ENCODE measurements at regions not wholly inside any gene's neighbourhood (a gene's known extent, or its start where the extent isn't known, plus 50 kb on each side); places are given as distances from the start of the nearest gene placed in this dataset.
A peak's percentile ranks its signal among the peaks of the same experiment; 100 is the strongest.

DNA sequence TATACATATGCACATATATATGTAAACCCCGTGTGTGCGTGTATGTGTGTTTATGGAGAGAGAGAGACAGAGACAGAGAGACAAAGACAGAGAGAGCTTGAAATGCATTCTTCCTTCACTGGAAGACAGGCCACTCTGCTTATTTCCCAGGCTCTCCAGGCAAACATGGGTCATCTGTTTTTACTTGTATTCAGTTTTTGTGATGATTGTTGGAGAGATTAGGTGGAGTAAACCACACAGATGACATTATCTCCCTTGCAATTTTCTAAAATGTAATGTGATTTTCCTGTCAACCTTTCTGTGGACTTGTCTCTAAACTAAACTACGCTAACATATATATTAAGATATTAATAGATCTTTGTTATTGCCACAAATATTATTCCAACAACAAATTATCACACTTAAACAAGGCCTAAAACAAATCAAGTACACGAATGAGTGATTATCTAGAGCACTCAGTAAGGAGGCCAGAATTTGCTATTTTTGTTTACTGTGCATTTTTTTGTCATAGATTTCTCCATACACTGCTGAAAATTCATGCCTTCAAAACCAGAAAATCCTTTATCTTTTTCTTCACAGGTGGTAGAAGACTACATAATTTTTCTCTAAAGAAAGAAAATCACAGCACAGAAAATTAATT, 251.8 kb upstream of the SLIT2 start:
- Histone ChIP-seq H3K36me3 (ENCODE audit: control insufficient read depth in 2 of 3, insufficient read depth in 3 of 3, low read length in 3 of 3) (no peaks in the 10 kb centered on the region), H3K9me3 (ENCODE audit: control insufficient read depth in 2 of 3, insufficient read depth in 1 of 3, low read length in 3 of 3) (no peaks in the 10 kb centered on the region), H3K27ac (ENCODE audit: low read depth in 2 of 2, low read length in 2 of 2) (no peak overlapping the region), H3K4me3 (ENCODE audit: low read length in 3 of 3) (no peak overlapping the region), H3K4me1 (ENCODE audit: control insufficient read depth in 2 of 3, insufficient read depth in 2 of 3, low read depth in 1 of 3, low read length in 3 of 3) (no peaks in the 10 kb centered on the region), H3K27me3 (ENCODE audit: control insufficient read depth, insufficient read depth, low read length) (no peaks in the 10 kb centered on the region), H3K9ac (ENCODE audit: low read length in 3 of 3) (no peak overlapping the region)
- no peak for DNase-seq
- FAIRE-seq = no peak
- intact Hi-C loops (cut with DNase I) = no loop called here
- TF ChIP-seq, protein P1, sequence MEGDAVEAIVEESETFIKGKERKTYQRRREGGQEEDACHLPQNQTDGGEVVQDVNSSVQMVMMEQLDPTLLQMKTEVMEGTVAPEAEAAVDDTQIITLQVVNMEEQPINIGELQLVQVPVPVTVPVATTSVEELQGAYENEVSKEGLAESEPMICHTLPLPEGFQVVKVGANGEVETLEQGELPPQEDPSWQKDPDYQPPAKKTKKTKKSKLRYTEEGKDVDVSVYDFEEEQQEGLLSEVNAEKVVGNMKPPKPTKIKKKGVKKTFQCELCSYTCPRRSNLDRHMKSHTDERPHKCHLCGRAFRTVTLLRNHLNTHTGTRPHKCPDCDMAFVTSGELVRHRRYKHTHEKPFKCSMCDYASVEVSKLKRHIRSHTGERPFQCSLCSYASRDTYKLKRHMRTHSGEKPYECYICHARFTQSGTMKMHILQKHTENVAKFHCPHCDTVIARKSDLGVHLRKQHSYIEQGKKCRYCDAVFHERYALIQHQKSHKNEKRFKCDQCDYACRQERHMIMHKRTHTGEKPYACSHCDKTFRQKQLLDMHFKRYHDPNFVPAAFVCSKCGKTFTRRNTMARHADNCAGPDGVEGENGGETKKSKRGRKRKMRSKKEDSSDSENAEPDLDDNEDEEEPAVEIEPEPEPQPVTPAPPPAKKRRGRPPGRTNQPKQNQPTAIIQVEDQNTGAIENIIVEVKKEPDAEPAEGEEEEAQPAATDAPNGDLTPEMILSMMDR (IDR thresholded peaks at IDR 0.05; ENCODE audit: borderline replicate concordance, extremely low read depth, insufficient read depth) = no peak

DNA sequence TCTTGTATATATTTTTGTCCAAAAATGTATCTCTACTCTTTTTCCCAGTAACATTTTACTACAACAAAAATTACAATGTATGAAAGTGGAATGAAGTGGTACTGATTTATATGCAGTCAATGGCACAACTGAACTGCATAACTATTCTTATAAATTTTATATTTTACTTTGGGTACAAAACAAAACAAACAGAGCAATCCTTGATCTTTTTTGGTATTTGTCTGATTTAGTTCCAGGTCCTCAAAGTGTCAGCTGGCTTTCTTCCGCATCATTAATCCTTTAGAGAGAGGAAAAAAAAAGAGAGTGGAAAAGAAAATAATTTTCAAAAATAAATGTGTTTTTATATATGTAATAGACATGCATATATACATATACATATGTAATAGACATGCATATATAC, 252.4 kb upstream of the SLIT2 start:
- H3K27me3 ChIP-seq (ENCODE audit: control insufficient read depth, insufficient read depth, low read length) = no peaks in the 10 kb centered on the region
- FAIRE-seq (no peak), DNase-seq (peak in 2 of 5 donors; percentile 8 to 11)
- no peaks in the 10 kb centered on the region for H3K36me3 ChIP-seq (ENCODE audit: control insufficient read depth in 2 of 3, insufficient read depth in 3 of 3, low read length in 3 of 3)
- no peaks in the 10 kb centered on the region for H3K9me3 ChIP-seq (ENCODE audit: control insufficient read depth in 2 of 3, insufficient read depth in 1 of 3, low read length in 3 of 3)
- no peak overlapping the region for H3K4me3 ChIP-seq (ENCODE audit: low read length in 3 of 3)
- TF ChIP-seq, protein P1 (IDR thresholded peaks at IDR 0.05; ENCODE audit: borderline replicate concordance, extremely low read depth, insufficient read depth) = no peak
- H3K4me1 ChIP-seq (ENCODE audit: control insufficient read depth in 2 of 3, insufficient read depth in 2 of 3, low read depth in 1 of 3, low read length in 3 of 3) = no peaks in the 10 kb centered on the region
- intact Hi-C loops (cut with DNase I) = no loop called here
- H3K9ac ChIP-seq (ENCODE audit: low read length in 3 of 3) = no peak overlapping the region
- no peak overlapping the region for H3K27ac ChIP-seq (ENCODE audit: low read depth in 2 of 2, low read length in 2 of 2)

DNA sequence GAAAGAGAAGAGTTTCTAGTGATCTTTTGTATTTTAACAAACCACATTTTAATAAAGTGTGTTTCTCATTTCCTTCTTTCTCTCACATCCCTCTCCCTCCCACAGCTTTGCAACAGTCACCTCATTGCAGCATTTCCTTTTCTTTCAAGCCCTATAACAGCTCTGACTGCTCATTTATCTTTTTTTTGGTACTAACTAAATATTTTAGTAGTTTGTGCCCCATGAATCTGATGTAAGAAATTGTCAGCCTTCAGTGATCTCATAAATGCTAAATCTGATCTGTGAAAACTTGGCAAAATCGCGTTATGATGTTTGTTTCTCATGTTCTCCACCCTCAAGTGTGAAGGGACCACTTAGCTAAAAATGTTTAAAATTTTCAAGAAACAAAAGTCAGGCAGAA, 258.5 kb upstream of the SLIT2 start:
- H3K9ac ChIP-seq (ENCODE audit: low read length in 3 of 3) = no peak overlapping the region
- H3K9me3 ChIP-seq (ENCODE audit: control insufficient read depth in 2 of 3, insufficient read depth in 1 of 3, low read length in 3 of 3) = no peaks in the 10 kb centered on the region
- DNase-seq (no peak), FAIRE-seq (no peak)
- no peak overlapping the region for H3K4me3 ChIP-seq (ENCODE audit: low read length in 3 of 3)
- TF ChIP-seq, protein P1 (IDR thresholded peaks at IDR 0.05; ENCODE audit: borderline replicate concordance, extremely low read depth, insufficient read depth) = no peak
- H3K36me3 ChIP-seq (ENCODE audit: control insufficient read depth in 2 of 3, insufficient read depth in 3 of 3, low read length in 3 of 3) = no peaks in the 10 kb centered on the region
- intact Hi-C loops (cut with DNase I) = no loop called here
- H3K27me3 ChIP-seq (ENCODE audit: control insufficient read depth, insufficient read depth, low read length) = no peaks in the 10 kb centered on the region
- H3K27ac ChIP-seq (ENCODE audit: low read depth in 2 of 2, low read length in 2 of 2) = no peak overlapping the region
- H3K4me1 ChIP-seq (ENCODE audit: control insufficient read depth in 2 of 3, insufficient read depth in 2 of 3, low read depth in 1 of 3, low read length in 3 of 3) = no peaks in the 10 kb centered on the region

Data from kidney (tissue), 13 donors.